ENCODE measurements at regions not wholly inside any gene's neighbourhood (a gene's known extent, or its start where the extent isn't known, plus 50 kb on each side); places are given as distances from the start of the nearest gene placed in this dataset.

DNA sequence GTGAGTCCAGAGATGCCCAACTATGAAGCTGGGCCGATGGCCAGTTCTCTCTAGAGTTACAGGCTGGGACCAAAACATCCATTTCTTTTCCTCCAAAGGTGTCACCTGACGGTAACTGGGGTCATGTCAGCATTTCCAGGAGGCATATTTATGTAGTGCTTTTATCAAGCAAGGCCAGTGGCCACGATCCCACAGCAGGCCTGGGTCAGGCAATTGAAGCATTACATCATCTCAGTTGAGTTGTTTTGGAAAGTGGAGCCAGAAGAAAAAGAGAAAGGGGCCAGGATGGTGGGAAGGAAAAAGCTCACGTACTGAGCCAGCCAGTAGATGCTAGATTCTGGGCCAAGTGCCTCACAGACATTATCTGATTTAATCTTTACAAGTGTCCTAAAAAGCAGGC, 73.9 kb upstream of the BRINP1 start:
- DNase-seq = no peak

DNA sequence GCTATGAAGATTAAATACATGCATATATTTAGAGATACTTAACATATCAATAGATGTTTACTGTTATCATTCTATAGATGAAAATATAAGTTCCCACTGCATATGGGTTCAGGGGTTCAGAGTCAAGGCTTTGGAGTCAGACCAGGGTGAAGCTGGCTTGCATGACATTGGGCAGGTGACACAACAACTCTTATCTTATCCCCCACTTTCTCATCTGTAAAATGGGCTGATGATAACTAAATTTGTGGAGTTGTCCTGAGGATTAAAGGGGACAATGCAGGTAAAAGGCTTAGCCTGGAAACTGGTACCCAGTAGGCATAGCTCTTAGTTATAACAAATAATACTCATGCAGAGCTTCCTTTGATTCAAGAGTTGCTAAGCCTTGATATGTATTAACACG, 72.6 kb upstream of the BRINP1 start:
- DNase-seq = no peak

DNA sequence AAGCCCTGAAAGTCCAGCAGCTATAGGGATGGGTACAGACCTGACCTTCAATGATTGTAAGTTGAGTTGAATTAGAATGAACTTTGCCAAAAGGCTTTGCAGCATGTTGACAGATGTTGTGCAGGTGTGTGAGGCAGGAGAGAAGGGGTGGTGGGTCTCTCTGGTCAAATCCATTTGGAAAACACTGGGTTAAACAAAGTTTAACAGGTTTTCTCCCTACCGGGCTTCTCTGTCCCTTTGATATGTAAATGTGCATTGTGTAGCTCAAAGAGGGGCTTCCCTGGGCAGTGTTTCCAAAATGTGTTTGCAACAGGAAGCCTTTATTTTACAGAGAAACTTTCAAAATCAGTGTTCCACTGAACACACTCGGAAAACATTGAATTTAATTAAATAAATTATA, 72.1 kb upstream of the BRINP1 start:
- no peak for DNase-seq

DNA sequence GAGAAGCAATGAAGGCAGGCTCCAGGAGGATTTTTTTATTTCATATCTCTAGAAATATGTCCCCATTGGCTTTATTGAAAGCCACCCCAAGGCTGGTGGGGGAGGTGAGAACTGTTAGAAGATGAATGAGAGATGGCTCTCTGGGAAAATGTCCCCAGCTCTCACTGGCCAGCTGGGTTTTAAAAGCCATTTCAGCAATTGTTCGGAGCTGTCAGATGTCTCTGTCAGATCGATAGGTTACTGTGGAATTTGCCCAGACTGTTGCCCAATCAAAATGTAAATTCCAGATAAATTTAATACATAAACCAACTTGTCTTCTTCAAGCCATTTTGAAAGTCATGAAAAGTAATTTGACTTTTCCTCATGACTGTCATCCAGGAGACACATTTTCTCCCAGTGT, 67.0 kb upstream of the BRINP1 start:
- DNase-seq = no peak

DNA sequence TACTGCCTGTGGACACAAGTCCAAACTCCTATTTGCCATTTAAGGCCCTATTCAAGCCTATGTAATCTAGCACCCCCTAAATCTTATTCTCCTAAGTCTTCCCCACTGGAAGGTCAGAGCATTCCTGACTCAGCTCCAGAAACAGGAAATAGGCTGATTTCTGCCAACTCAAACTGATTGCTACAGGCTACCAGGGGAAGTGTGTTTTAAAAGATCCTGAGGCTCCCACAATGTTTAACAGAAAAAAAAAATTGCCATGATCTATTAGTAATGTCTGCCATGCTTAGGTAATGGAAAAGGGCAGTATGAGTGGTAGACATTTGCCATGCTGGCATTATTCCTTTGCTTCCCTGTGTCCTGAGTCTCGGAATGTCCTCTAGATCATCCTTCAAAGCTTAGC, 65.8 kb upstream of the BRINP1 start:
- no peak for DNase-seq

DNA sequence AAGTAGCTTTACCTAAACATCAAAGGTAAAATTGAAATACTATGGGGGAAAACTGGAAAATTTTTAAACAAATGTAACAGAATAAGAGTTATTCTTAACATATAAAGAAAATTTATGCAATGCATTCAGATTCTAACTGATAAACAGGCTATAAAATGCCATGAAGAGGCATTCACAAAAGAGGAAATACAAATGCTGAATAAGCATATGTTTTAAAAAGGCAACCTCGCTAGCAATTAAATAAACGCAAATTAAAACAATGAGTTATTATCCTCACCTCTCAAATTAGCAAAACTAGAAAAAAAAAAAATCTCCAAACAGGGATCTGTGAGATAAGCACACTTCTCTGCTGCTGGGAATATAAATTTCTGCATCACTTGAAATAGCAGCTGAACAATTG, 63.2 kb upstream of the BRINP1 start:
- no peak for DNase-seq

DNA sequence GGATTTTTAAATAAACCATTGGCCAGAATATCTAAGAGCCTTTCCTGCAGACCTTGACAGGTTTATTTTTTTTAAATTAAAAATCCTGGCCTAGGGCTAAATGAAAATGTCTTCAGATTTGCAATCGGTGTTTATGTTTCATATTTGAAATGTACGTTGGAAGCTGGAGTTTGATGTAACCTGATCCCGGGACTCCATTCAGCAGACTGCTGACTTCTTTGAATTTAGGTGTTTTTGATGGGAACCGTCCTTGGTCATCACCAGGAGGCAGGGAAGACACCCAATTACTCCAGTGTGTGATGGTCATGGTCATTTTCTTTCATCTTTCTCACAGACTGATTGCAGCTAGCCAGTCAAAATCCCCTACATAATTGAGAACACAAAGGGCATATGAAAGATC, 60.1 kb upstream of the BRINP1 start:
- DNase-seq = no peak

DNA sequence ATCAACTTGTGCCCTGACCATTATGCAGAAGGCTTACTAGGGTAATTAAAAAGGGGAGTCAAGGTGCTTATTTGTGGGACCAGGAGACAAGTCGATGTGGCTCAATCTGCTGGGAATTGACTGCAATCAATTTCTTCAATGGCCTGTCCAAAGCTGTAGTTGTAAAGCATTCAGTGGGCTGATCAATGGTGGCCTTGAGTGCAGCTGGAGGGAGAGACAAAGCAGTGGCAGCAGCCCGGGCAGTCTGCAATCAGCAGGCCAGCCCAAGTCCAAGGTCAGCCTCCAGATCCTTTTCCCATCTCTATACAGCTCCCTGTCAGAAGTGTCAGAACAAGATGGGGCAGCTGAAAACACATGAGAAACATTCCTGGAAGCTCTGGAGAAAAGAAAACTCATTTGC, 51.0 kb upstream of the BRINP1 start:
- DNase-seq = no peak

All from activated naive CD4-positive, alpha-beta T cell (primary cell).